ENCODE measurements at regions not wholly inside any gene's neighbourhood (a gene's known extent, or its start where the extent isn't known, plus 50 kb on each side); places are given as distances from the start of the nearest gene placed in this dataset.
"Not testable (repeated sequence)": the region's sequence is repeated elsewhere in the genome, so short reads cannot be mapped to it uniquely, and the experiment has no call there.

GRCh38 chr10:2205406-2205805, 468.1 kb upstream of the ADARB2 start:
- POLR2A ChIA-PET: no interaction called here
- Mint-ChIP-seq H3K27ac (no peak overlapping the region), H3K9me3 (no peaks in the 10 kb centered on the region), H3K4me1 (no peaks in the 10 kb centered on the region), H3K4me3 (no peak overlapping the region), H3K27me3 (peaks cover 4% of the 10 kb centered on the region), H3K36me3 (ENCODE audit: low read depth) (no peaks in the 10 kb centered on the region)
- CTCF ChIA-PET: no interaction called here
- no peak for DNase-seq

- CTCF ChIA-PET: no interaction called here
Measured at GRCh38 chr10:2202401-2202800, 465.1 kb upstream of the ADARB2 start.

GRCh38 chr10:2201534-2202099, 464.3 kb upstream of the ADARB2 start:
- CTCF ChIA-PET: no interaction called here
- peaks cover 1% of the 10 kb centered on the region for H3K27me3 Mint-ChIP-seq
- no peak overlapping the region for H3K4me3 Mint-ChIP-seq
- no peak overlapping the region for H3K27ac Mint-ChIP-seq
- POLR2A ChIA-PET: no interaction called here
- no peaks in the 10 kb centered on the region for H3K36me3 Mint-ChIP-seq (ENCODE audit: low read depth)
- no peak for DNase-seq
- peaks cover 3% of the 10 kb centered on the region for H3K9me3 Mint-ChIP-seq
- H3K4me1 Mint-ChIP-seq: no peaks in the 10 kb centered on the region

More at GRCh38 chr10:2202401-2202800, 465.1 kb upstream of the ADARB2 start:
- H3K27ac Mint-ChIP-seq: no peak overlapping the region
- peaks cover 1% of the 10 kb centered on the region for H3K27me3 Mint-ChIP-seq
- no peaks in the 10 kb centered on the region for H3K9me3 Mint-ChIP-seq
- DNase-seq: no peak
- H3K36me3 Mint-ChIP-seq (ENCODE audit: low read depth): no peaks in the 10 kb centered on the region
- no peak overlapping the region for H3K4me3 Mint-ChIP-seq
- POLR2A ChIA-PET: no interaction called here
- no peaks in the 10 kb centered on the region for H3K4me1 Mint-ChIP-seq

GRCh38 chr10:2197663-2198062, 460.3 kb upstream of the ADARB2 start:
- H3K27me3 Mint-ChIP-seq: peaks cover 1% of the 10 kb centered on the region
- H3K4me1 Mint-ChIP-seq: no peaks in the 10 kb centered on the region
- CTCF ChIA-PET: no interaction called here
- no peak for DNase-seq
- H3K9me3 Mint-ChIP-seq: peaks cover 9% of the 10 kb centered on the region
- no peaks in the 10 kb centered on the region for H3K36me3 Mint-ChIP-seq (ENCODE audit: low read depth)
- no peak overlapping the region for H3K4me3 Mint-ChIP-seq
- H3K27ac Mint-ChIP-seq: no peak overlapping the region
- POLR2A ChIA-PET: no interaction called here

- Mint-ChIP-seq H3K36me3 (ENCODE audit: low read depth) (no peaks in the 10 kb centered on the region), H3K27me3 (peaks cover 1% of the 10 kb centered on the region), H3K4me1 (no peaks in the 10 kb centered on the region), H3K9me3 (peaks cover 9% of the 10 kb centered on the region), H3K4me3 (no peak overlapping the region), H3K27ac (no peak overlapping the region)
- ChIA-PET POLR2A (no interaction called here), CTCF (no interaction called here)
- DNase-seq: no peak
Measured at GRCh38 chr10:2196272-2196671, 458.9 kb upstream of the ADARB2 start.

GRCh38 chr10:2189356-2189755, 452.0 kb upstream of the ADARB2 start:
- CTCF ChIA-PET, H3K27ac Mint-ChIP-seq, H3K27me3 Mint-ChIP-seq: not testable (repeated sequence)

GRCh38 chr10:2188371-2188770, 451.0 kb upstream of the ADARB2 start:
- Mint-ChIP-seq H3K4me3 (no peak overlapping the region), H3K4me1 (no peaks in the 10 kb centered on the region), H3K9me3 (no peaks in the 10 kb centered on the region), H3K36me3 (ENCODE audit: low read depth) (no peaks in the 10 kb centered on the region), H3K27ac (no peak overlapping the region), H3K27me3 (peaks cover 2% of the 10 kb centered on the region)
- no peak for DNase-seq
- ChIA-PET POLR2A (no interaction called here), CTCF (no interaction called here)

More at GRCh38 chr10:2189356-2189755, 452.0 kb upstream of the ADARB2 start:
- H3K9me3 Mint-ChIP-seq; H3K36me3 Mint-ChIP-seq (ENCODE audit: low read depth); H3K4me1 Mint-ChIP-seq; POLR2A ChIA-PET; DNase-seq; H3K4me3 Mint-ChIP-seq: not testable (repeated sequence)

- peaks cover 2% of the 10 kb centered on the region for H3K9me3 Mint-ChIP-seq
- H3K4me1 Mint-ChIP-seq: no peaks in the 10 kb centered on the region
- POLR2A ChIA-PET: no interaction called here
- DNase-seq: no peak
- CTCF ChIA-PET: no interaction called here
- no peak overlapping the region for H3K27ac Mint-ChIP-seq
- no peak overlapping the region for H3K4me3 Mint-ChIP-seq
- no peaks in the 10 kb centered on the region for H3K36me3 Mint-ChIP-seq (ENCODE audit: low read depth)
- peaks cover 6% of the 10 kb centered on the region for H3K27me3 Mint-ChIP-seq
Measured at GRCh38 chr10:2173327-2173726, 436.0 kb upstream of the ADARB2 start.

- no peak for DNase-seq
- Mint-ChIP-seq H3K4me3 (no peak overlapping the region), H3K36me3 (ENCODE audit: low read depth) (no peaks in the 10 kb centered on the region), H3K9me3 (no peaks in the 10 kb centered on the region), H3K4me1 (no peaks in the 10 kb centered on the region), H3K27ac (no peak overlapping the region), H3K27me3 (no peaks in the 10 kb centered on the region)
- CTCF ChIA-PET: no interaction called here
- POLR2A ChIA-PET: no interaction called here
Measured at GRCh38 chr10:2165771-2166460, 428.6 kb upstream of the ADARB2 start.

- Mint-ChIP-seq H3K4me3 (no peak overlapping the region), H3K27me3 (no peaks in the 10 kb centered on the region), H3K36me3 (ENCODE audit: low read depth) (no peaks in the 10 kb centered on the region), H3K9me3 (no peaks in the 10 kb centered on the region), H3K4me1 (no peaks in the 10 kb centered on the region), H3K27ac (no peak overlapping the region)
- ChIA-PET POLR2A (no interaction called here), CTCF (no interaction called here)
- DNase-seq: no peak
Measured at GRCh38 chr10:2150288-2150687, 413.0 kb upstream of the ADARB2 start.

- no peak overlapping the region for H3K27ac Mint-ChIP-seq
- no peaks in the 10 kb centered on the region for H3K9me3 Mint-ChIP-seq
- peaks cover 2% of the 10 kb centered on the region for H3K27me3 Mint-ChIP-seq
- H3K4me3 Mint-ChIP-seq: no peak overlapping the region
- CTCF ChIA-PET: no interaction called here
- no peaks in the 10 kb centered on the region for H3K36me3 Mint-ChIP-seq (ENCODE audit: low read depth)
- POLR2A ChIA-PET: no interaction called here
- no peak for DNase-seq
- H3K4me1 Mint-ChIP-seq: no peaks in the 10 kb centered on the region
Measured at GRCh38 chr10:2145926-2146478, 408.7 kb upstream of the ADARB2 start.

- no peak overlapping the region for H3K4me3 Mint-ChIP-seq
- no peak overlapping the region for H3K27ac Mint-ChIP-seq
- no peaks in the 10 kb centered on the region for H3K9me3 Mint-ChIP-seq
- peaks cover 2% of the 10 kb centered on the region for H3K27me3 Mint-ChIP-seq
- ChIA-PET POLR2A (no interaction called here), CTCF (no interaction called here)
- H3K36me3 Mint-ChIP-seq (ENCODE audit: low read depth): no peaks in the 10 kb centered on the region
- DNase-seq: no peak
- no peaks in the 10 kb centered on the region for H3K4me1 Mint-ChIP-seq
Measured at GRCh38 chr10:2145491-2145890, 408.2 kb upstream of the ADARB2 start.

GRCh38 chr10:2144584-2144983, 407.3 kb upstream of the ADARB2 start:
- H3K4me1 Mint-ChIP-seq: no peaks in the 10 kb centered on the region
- H3K4me3 Mint-ChIP-seq: no peak overlapping the region
- peaks cover 2% of the 10 kb centered on the region for H3K27me3 Mint-ChIP-seq
- POLR2A ChIA-PET: no interaction called here
- no peak for DNase-seq
- no peaks in the 10 kb centered on the region for H3K9me3 Mint-ChIP-seq
- no peak overlapping the region for H3K27ac Mint-ChIP-seq
- CTCF ChIA-PET: no interaction called here
- no peaks in the 10 kb centered on the region for H3K36me3 Mint-ChIP-seq (ENCODE audit: low read depth)

GRCh38 chr10:2143213-2143835, 406.0 kb upstream of the ADARB2 start:
- CTCF ChIA-PET: no interaction called here
- H3K4me3 Mint-ChIP-seq: no peak overlapping the region
- POLR2A ChIA-PET: no interaction called here
- no peak for DNase-seq
- H3K9me3 Mint-ChIP-seq: no peaks in the 10 kb centered on the region
- no peaks in the 10 kb centered on the region for H3K36me3 Mint-ChIP-seq (ENCODE audit: low read depth)
- H3K4me1 Mint-ChIP-seq: no peaks in the 10 kb centered on the region
- no peak overlapping the region for H3K27ac Mint-ChIP-seq
- peaks cover 2% of the 10 kb centered on the region for H3K27me3 Mint-ChIP-seq

Measured in activated CD4-positive, alpha-beta T cell treated with anti-CD3 and anti-CD28 coated beads, Interleukin-2, amount 10 ng/mL, durations not matched to agents 7 days and 5 days (primary cell).